Prostate gland (tissue), 2 donors: ENCODE measurements at regions not wholly inside any gene's neighbourhood (a gene's known extent, or its start where the extent isn't known, plus 50 kb on each side); places are given as distances from the start of the nearest gene placed in this dataset.

Experiments used
- POLR2A ChIP-seq: fragments of 450-650 bp; IDR thresholded peaks from one replicate; pipeline ENCODE4 v1.6.1; 2016; ENCODE audit warnings: antibody characterized with exemption, mild to moderate bottlenecking
- POLR2AphosphoS5 ChIP-seq: sonication (generic); formaldehyde crosslinking; IDR thresholded peaks from one replicate; pipeline ENCODE4 v1.6.1; 2017; ENCODE audit warnings: antibody characterized with exemption
- TF ChIP-seq, protein P1 (sequence below), 4 experiments: fragments of 200-600 bp in 2 of 4; fragments of 450-650 bp in 2 of 4; sonication (generic) in 2 of 4; IDR thresholded peaks; 1 replicate in 3 of 4; 2 replicates in 1 of 4; pipeline ENCODE4 v1.5.1; 2016 to 2019; ENCODE audit warnings: antibody characterized with exemption in 4 of 4, mild to moderate bottlenecking in 2 of 4, moderate library complexity in 2 of 4

DNA sequence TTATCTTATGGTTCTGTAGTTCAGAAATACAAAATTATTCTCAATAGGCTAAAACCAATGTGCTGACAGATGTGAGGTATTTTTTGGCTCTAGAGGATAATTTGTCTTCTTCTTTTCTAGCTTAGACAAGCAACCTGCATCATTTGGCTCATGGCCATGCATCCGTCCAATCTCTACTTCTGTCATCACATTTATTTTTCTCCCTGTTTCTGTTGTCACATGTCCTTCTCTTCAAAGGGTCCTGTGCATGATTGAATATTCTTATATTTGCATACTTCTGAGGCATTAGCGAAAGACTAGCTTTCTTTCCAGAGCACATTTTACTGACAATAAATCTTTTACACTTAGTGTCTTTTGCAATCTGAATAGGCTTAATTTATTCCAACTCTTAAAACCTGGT is 564.7 kb downstream of the CDH10 start:
- TF ChIP-seq, protein P1, sequence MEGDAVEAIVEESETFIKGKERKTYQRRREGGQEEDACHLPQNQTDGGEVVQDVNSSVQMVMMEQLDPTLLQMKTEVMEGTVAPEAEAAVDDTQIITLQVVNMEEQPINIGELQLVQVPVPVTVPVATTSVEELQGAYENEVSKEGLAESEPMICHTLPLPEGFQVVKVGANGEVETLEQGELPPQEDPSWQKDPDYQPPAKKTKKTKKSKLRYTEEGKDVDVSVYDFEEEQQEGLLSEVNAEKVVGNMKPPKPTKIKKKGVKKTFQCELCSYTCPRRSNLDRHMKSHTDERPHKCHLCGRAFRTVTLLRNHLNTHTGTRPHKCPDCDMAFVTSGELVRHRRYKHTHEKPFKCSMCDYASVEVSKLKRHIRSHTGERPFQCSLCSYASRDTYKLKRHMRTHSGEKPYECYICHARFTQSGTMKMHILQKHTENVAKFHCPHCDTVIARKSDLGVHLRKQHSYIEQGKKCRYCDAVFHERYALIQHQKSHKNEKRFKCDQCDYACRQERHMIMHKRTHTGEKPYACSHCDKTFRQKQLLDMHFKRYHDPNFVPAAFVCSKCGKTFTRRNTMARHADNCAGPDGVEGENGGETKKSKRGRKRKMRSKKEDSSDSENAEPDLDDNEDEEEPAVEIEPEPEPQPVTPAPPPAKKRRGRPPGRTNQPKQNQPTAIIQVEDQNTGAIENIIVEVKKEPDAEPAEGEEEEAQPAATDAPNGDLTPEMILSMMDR (IDR thresholded peaks at IDR 0.05): no peak
- TF ChIP-seq POLR2A: no peak
- no peak for TF ChIP-seq POLR2AphosphoS5
